ENCODE measurements at regions not wholly inside any gene's neighbourhood (a gene's known extent, or its start where the extent isn't known, plus 50 kb on each side); places are given as distances from the start of the nearest gene placed in this dataset.

GRCh38 chr6:130661077-130661476 is 166.1 kb upstream of the SMLR1 start:
- Mint-ChIP-seq H3K27ac (no peak overlapping the region), H3K27me3 (no peaks in the 10 kb centered on the region), H3K4me1 (ENCODE audit: low read depth) (no peaks in the 10 kb centered on the region), H3K36me3 (ENCODE audit: insufficient read depth) (no peaks in the 10 kb centered on the region), H3K4me3 (ENCODE audit: low read depth) (no peak overlapping the region), H3K9me3 (ENCODE audit: low read depth) (no peaks in the 10 kb centered on the region)
- no peak for TF ChIP-seq CTCF (IDR thresholded peaks at IDR 0.05; ENCODE audit: unreplicated experiment)
- no peak for DNase-seq (ENCODE audit: low spot score, unreplicated experiment)

GRCh38 chr6:130666786-130667185 is 160.4 kb upstream of the SMLR1 start:
- Mint-ChIP-seq H3K4me1 (ENCODE audit: low read depth) (no peaks in the 10 kb centered on the region), H3K36me3 (ENCODE audit: insufficient read depth) (no peaks in the 10 kb centered on the region), H3K27ac (no peak overlapping the region), H3K4me3 (ENCODE audit: low read depth) (no peak overlapping the region), H3K27me3 (no peaks in the 10 kb centered on the region), H3K9me3 (ENCODE audit: low read depth) (no peaks in the 10 kb centered on the region)
- no peak for DNase-seq (ENCODE audit: low spot score, unreplicated experiment)
- no peak for TF ChIP-seq CTCF (IDR thresholded peaks at IDR 0.05; ENCODE audit: unreplicated experiment)

- no peak for DNase-seq (ENCODE audit: low spot score, unreplicated experiment)
- Mint-ChIP-seq H3K4me3 (ENCODE audit: low read depth) (no peak overlapping the region), H3K36me3 (ENCODE audit: insufficient read depth) (no peaks in the 10 kb centered on the region), H3K9me3 (ENCODE audit: low read depth) (no peaks in the 10 kb centered on the region), H3K27me3 (no peaks in the 10 kb centered on the region), H3K4me1 (ENCODE audit: low read depth) (no peaks in the 10 kb centered on the region), H3K27ac (no peak overlapping the region)
- TF ChIP-seq CTCF (IDR thresholded peaks at IDR 0.05; ENCODE audit: unreplicated experiment) = no peak
These were observed 157.1 kb upstream of the SMLR1 start for GRCh38 chr6:130670142-130670541.

GRCh38 chr6:130671119-130671518 is 156.1 kb upstream of the SMLR1 start:
- DNase-seq (ENCODE audit: low spot score, unreplicated experiment) = no peak
- H3K27me3 Mint-ChIP-seq = no peaks in the 10 kb centered on the region
- no peaks in the 10 kb centered on the region for H3K36me3 Mint-ChIP-seq (ENCODE audit: insufficient read depth)
- H3K27ac Mint-ChIP-seq = no peak overlapping the region
- TF ChIP-seq CTCF (IDR thresholded peaks at IDR 0.05; ENCODE audit: unreplicated experiment) = no peak
- H3K9me3 Mint-ChIP-seq (ENCODE audit: low read depth) = no peaks in the 10 kb centered on the region
- no peak overlapping the region for H3K4me3 Mint-ChIP-seq (ENCODE audit: low read depth)
- no peaks in the 10 kb centered on the region for H3K4me1 Mint-ChIP-seq (ENCODE audit: low read depth)

GRCh38 chr6:130671577-130671976 is 155.6 kb upstream of the SMLR1 start:
- DNase-seq (ENCODE audit: low spot score, unreplicated experiment) = no peak
- no peak overlapping the region for H3K27ac Mint-ChIP-seq
- H3K4me1 Mint-ChIP-seq (ENCODE audit: low read depth) = no peaks in the 10 kb centered on the region
- TF ChIP-seq CTCF (IDR thresholded peaks at IDR 0.05; ENCODE audit: unreplicated experiment) = no peak
- H3K27me3 Mint-ChIP-seq = no peaks in the 10 kb centered on the region
- no peaks in the 10 kb centered on the region for H3K36me3 Mint-ChIP-seq (ENCODE audit: insufficient read depth)
- no peaks in the 10 kb centered on the region for H3K9me3 Mint-ChIP-seq (ENCODE audit: low read depth)
- H3K4me3 Mint-ChIP-seq (ENCODE audit: low read depth) = no peak overlapping the region
